ENCODE measurements at regions not wholly inside any gene's neighbourhood (a gene's known extent, or its start where the extent isn't known, plus 50 kb on each side); places are given as distances from the start of the nearest gene placed in this dataset.

DNA sequence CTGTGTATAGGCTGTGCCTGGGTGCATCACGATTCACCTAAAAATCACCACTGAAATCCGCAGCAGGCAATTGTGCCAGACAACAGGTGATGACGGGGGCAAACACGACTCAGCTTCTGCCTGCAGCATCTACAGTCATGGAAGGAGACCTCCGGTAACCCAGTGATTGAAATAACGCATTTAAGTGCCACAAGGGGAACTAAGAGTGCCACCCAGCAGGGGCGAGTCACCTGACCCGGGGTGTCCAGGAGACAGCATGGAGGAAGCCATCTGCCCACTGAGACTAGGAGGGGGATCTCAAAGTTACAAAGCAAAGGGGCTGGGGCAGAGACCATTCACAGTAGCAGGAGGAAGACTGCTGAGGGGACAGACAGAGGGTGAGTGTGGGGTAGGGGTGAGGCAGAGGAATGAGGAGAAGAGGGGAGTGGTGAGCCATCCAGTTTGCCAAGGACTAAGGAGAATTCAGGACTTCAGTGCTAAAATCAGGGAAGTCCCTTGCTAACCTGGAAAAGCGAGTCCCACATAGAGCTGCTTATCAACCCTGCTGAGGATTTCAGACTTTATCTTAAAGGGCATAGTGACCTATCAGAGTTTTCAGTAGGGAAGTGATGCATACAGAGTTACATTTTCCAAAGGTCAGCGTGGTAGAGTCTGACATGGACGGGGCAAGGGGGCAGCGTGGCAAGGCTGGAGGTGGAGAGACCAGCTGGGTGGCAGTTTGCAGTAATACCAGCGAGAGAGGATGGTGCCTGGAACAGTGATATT lies 256.7 kb upstream of the HES1 start:
- DNase-seq, result no peak

DNA sequence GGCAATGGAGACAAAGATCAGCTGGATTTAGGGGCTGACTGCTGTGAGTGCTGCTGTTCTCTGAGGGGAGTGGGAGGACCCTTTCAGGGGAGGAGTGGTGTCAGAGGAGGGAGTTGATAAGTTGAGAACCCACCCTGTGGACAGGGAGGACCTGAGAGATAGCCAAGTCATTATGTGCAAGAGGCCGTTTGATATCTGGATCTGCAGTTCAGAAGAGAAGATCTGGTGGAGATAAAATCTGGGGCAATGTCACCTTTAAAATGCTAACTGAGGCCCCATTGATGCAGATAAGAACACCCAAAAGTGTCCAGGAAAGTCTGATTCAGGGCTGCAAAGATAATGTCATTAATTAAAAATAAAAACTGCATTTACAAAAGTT lies 256.1 kb upstream of the HES1 start:
- no peak for DNase-seq

DNA sequence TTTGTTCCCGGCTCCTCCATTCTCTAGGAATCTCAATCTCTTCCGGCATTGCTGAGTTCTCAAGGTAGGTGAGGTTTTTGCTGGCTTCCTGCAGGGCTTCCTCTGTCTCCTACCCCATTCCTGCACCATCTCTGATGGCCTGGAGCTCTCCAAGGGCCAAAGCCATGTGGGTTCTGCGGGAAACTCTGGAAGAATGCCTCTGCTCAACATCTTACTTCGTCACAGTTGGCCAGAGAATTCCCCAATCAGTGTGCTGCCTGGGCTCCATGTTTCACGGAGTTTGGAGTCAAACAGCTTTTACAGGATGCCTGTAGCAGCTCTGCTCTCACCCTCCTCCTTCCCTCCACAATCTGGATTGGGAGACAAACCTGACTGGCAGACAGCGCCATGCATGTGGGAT lies 253.9 kb upstream of the HES1 start:
- DNase-seq, result no peak

DNA sequence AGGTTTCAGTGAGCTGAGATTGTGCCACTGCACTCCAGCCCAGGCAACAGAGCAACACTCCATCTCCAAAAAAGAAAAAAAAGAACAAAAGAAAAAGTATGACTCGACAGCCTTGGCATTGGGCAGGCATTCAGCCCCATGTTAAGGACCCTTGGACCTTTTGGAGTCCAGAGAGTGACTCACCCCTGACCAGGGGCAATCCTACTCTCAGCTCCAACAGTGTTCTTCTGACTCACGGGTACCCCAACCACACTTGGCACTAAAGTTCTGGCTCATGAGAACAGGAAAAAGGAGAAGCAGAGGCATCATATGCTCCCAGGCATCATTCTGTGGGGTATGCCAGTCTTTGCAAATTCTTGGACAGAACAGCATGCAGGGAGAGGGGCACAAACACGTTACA lies 252.4 kb upstream of the HES1 start:
- no peak for DNase-seq

DNA sequence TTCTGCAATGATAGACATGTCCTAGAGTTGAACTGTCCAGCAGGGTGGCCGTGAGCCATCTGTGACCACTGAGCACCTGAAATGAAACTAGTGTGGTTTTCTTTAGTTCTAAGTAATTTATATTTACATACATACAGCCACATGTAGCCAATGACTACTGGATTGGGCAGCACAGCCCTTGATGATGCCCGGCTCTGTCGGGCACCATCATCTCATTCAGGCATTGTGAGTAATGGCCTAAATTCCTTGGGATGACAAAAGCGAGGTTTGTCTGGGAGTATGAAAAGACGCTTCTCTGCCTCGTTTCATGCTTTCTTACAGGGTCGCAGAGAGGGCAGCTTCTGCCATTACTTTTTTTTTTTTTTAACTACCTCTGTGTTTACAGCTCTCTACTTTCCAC lies 251.9 kb upstream of the HES1 start:
- DNase-seq, result no peak

DNA sequence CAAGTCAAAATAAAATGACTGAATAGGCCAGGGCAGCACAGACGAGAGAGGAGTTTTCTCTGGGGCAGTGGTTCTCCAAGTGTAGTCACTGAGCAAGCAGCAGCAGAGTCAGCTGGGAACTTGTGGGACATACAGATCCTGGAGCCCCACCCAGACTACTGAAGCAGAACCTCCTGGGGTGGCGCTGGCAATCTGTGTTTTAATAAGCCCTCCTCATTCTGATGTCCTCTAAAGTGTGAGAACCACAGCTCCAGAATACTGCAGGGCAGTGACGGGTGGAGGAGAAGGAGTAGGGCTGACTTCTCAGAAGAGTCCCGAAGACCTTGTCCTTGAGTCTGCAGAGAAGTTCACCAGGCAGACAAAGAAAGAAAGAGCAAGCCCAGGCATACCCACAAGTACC lies 251.3 kb upstream of the HES1 start:
- DNase-seq, result no peak

DNA sequence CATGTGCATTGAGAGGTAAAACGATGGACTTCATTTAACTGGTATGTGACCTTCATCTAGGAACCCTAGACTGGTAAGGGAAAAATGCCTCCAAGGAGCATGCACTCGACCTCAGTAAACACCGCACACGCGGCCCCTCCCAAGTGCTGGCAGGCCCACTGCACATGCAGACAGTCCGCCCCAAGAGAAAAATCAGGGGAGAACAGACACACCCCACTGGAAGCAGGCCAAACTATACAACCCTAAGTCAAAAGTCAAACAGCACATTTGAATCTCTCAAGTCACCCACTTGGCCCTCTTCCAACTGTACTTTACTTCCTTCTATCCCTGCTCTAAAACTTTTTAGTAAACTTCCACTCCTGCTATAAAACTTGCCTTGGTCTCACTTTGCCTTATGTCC lies 250.1 kb upstream of the HES1 start:
- DNase-seq, result no peak

DNA sequence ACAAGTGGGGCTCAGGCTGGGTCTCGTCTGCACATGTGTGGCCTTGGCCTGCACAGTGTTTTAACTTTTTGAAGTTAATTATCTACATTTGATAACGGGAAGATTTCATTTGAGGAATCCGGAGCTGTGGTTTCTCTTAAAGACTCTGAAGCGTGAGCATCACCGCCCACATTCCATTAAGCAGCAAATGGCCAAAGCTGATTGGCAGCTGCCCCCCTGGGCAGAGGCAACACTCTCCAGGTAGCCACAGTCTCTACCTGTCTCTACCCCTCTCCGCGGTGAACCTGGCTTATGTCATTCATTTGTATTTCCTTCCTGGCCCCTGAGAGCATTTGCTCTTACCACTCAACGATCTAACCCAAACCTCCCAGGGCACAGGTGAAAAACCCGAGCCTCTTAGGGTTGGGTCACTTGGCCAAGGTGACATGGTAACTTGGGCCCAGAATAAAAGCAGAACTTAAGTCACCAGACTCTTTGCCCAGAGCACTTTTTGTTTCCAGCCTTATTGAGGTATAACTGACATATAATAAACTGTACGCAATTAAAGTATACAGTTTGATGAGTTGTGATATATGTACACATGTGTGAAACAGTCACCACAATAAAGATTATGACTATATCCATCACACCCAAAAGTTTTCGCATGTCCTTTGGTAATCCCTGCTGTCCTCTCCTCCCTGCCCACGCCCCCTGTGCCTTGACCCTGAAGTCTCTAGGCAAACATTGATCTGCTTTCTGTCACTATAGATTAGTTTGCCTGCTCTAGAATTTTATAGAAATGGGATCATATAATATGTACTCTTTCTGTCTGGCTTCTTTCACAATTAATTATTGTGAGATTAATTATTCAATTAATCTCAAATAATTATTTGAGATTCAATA lies 245.7 kb upstream of the HES1 start:
- no peak for DNase-seq

DNA sequence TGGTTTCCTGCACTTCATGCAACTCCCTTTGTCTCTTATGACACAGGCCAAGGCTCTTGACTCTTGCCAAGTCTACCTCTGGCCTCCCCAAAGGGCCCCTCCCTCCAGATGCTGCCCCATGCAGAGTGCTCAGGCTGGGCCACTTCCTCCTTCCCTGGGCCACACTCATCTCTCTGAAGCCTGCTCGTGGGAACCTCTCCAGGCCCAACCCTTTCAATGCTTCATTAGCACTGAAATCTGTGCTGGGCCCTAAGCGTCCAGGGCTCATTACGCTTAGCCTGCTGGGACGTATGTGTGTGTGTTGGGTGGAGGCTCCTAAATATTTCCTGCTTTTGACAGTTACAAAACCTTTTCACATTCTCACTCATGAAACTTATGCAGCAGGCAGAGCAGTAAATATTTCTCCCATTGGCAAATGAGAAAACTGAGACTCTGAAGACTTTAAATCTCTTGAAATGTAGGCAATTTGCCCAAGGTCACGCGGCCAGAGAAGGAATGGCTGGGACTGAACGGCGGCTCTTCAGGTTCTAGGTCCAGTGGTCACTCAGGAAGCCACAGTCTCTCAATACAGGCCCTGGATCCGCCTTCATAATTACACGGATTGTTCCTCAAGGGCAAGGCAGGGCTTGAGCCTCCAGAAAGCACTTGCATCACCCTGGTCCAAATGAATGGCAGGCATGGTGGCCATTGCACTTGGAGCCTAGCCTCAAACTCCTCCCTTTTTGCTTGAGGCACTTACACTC lies 241.7 kb upstream of the HES1 start:
- DNase-seq, result peak in 1 of 2 donors; percentile 34

DNA sequence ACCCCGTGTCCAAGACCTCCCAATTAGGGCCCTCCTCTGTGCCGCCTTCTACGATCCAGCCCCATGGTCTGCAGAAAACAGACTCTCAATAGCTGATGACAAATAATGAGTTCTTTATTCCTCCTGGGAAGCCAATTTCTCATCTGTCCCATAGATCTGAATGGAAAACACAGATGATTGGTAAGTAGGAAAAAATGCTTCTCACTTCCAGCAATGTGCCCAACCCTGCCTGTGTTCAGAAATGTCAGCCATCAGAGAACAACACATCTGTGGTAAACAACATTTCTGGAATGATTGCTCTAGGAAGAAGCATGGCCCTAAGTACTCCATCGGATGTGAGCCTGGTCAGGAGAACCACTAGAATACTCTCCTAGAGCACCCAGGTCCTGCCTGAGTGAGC lies 240.5 kb upstream of the HES1 start:
- no peak for DNase-seq

DNA sequence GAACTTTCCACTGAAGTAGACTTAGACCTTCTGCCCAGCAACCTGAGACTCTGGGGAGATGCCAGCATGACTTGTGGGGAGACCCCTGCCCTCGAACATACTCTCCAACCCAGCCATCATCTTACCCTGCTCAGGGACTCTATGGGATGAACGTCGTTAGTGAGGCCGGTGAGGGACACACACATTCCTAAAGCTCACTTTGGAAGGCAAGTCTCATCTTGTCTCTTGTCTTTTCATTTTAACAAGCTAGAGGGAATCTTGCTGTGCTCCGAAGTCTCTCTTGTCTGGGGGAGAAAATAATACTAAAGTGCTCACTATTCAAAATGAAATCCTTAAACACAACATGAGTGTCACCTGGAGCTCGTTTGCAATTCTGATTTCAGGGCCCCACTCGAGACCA lies 239.5 kb upstream of the HES1 start:
- no peak for DNase-seq

DNA sequence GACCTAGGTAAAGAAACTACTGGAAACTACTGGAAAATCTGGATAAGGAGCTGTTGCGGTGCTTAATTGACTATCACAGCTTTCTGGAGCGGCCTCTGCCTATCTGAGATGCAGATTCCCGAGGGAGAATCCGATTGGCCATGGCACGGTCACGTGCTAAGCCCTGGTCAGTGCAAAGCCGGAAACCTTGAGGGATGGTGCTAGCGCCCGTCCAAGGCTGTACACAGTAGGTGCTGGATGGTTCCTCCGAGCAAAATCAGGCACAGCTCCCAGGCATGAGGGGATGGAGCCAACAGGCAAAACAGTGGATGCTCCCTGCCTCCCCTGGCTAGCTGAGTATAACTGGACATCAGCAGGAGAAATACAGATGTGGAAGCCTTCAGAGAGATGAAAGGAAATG lies 238.7 kb upstream of the HES1 start:
- no peak for DNase-seq

DNA sequence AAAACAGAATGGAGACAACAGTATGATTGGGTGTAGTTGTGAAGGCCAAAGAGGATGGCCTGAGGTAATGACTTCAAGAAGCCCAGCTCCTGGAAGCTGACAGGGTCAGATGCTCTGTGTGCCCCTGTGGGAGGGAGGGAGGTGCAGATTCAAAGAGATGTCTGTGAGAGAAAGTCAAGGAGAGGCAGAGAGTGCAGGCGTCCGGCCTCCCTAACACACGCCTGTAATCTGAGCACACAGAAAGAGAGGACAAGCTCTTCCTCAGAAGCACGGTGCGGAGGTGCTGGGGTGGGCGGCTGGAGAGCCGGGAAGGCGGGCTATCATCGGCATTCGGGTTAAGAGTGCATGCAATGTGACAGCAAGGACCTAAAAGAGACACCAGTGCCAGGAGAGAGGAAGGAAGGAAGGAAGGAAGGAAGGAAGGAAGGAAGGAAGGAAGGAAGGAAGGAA lies 238.2 kb upstream of the HES1 start:
- DNase-seq, result no peak

DNA sequence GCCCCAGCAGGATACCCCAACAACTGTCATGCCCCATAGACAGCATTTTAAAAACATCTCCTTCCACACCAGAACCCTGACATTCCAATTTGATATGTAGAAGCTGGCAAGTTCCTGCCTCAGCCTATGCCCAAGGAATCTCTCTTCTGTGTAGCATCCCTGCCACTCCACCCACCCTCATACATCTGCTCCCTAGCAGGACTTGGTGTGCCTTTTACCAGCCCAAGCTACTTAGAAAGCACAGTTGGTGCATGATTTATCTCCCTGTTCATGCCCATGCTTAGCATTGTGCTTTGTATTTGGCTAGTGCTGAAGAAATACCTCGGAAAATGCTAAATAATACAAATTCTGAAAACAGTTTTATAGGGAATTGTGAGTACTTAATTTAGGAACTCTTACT lies 236.9 kb upstream of the HES1 start:
- DNase-seq, result no peak

DNA sequence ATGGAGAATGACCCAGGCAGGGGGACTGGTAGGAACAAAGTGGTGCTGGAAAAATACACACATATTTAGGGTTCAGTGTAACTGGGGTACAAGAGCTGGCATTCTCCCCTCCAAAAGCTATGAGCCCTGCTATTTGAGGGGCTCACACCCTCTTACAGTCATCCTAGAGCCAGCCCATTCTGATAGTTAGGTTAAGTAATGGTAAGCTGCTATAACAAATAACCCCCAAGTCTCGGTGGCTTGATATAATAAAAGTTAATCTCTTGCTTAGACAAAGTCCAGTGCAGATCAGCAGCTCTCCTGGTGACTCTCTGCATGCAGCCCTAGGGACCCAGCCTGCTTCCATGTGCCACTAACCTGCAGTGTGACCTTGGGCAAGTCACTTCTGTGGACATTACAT lies 234.9 kb upstream of the HES1 start:
- DNase-seq, result no peak

DNA sequence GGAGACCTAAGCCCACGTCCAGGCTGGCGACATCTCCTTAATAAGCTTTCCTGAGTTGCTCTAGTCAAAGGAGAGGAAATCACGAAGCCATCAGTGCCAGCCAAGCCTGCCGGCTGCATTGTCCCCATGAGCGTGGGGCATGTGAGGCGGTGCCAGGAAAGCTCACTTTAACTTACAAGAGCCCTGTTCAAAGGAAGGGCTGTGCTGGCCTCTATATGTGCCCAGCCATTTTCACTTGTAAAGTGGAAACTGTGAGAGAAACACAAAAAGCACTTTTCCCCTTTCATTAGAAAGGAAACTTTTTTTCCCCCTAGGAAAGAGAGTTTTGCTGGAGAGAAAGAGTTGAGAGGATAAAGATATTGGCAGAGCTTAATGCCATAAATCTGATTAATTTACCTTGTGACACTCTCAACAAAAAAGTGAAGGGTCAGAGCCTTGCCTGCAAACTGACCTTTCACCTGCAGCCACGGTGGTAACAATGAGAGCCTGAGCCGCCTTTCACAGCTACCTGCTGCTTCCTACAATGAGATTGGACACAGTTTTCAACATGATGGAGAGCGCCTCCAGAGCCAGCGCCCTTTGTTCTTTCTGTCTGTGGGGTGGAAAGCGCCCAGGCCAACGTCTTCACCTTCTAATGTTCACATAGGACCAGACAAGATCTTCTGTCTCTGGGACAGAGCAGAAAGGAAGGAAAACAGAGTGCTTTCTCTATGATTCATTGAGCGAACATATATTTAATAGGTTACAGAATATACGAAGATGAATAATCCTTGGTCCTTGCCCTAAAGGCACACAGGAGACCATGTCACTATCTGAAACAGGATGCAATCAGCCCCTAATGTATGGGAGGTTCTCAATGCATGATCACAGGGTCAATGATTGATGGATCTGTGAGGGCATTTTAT lies 233.1 kb upstream of the HES1 start:
- DNase-seq, result no peak

DNA sequence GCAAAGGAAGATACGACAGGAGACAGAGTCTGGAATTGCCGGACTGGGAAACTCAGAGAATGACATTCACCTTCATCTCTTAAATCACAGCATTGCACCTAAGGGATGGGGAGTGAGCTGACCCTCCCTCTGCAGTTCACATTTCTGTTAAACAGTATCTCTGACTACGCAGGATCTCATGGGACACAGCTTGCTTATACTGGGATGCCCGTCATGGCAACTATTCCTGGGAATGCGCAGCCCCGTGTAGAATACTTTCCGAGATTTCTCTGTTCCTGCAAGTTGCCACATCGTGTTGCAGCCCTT lies 232.5 kb upstream of the HES1 start:
- DNase-seq, result no peak

DNA sequence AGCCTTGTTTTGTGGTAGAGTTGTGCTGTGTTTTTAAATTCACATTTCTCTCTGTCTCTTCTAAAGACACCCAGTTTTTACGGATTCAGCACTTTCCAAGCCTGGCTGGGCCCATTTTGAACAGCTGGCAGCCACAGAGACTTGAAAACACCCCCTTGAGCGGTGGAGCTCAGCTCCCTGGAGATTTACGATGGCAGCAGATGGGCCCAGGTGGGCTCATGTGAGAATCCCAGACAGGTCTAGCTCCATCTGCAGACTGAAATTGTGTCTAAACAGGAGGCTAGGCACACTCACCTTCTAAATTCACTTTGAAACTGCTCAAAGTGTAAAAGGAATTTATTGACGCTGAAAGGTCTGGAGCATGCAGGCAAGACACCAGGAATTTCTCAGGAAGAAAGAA lies 232.0 kb upstream of the HES1 start:
- no peak for DNase-seq

DNA sequence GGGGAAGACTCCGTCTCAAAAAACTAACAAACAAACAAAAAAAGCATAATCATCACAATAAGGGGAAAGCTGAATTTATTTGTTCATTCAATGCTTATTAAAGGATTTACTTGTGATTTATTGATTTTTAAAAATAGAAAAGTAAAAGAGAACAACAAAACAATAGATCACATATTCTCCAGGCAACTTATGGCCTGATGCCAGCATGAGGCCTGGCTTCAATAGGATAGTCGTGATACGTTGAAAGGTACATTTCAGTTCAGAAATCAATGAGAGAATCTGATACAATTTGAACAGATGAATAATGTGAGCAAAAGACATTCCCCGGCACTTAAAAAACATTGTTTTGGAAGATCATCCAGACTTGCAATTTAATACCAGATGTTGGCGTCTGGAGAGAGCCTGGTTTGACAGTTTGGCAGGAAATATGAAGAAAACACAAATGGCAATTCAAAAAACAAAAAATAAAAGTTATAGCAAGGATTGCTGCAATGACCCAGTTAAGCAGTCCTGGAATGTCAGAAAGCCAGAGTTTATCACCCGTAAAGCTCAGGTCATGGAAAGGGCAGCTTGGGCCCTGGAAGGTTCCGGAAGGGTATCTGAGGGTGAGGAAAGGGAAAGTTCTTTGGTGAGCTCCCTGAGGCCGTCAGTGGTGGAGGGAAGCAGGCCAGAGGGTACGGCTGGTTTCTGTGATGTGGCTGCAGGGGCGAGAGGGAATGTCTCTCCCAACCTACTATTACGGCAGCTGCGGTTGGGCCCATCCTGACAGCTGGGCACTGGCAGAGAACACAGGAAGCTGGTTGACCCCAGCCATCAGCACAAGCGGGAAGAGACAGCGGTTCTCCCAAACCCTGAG lies 230.2 kb upstream of the HES1 start:
- DNase-seq, result no peak

DNA sequence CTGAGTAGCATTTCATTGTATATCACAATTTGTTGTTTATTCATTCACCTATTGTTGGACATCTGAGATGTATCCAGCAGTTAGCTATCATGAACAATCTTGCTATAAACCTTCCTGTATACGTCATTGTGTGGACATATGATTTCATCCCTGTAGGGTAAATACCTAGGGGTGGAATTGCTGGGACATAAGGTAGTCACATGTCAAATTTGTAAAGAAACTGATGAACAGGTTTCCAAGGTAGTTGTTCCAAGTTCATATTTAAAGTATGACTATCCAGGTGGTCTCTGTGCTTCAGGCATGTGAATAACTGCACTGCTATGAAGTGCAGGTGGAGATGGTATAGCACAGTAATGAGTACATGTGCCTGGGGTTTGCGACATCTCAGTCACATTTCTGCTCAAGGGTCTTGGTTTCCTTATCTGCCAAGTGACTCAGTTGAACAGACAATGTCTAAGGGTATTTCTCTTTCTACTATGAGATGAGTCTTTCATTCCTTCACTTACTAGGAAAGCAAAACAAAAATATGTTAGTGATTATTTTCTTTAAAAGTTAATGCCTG lies 229.0 kb upstream of the HES1 start:
- no peak for DNase-seq

DNA sequence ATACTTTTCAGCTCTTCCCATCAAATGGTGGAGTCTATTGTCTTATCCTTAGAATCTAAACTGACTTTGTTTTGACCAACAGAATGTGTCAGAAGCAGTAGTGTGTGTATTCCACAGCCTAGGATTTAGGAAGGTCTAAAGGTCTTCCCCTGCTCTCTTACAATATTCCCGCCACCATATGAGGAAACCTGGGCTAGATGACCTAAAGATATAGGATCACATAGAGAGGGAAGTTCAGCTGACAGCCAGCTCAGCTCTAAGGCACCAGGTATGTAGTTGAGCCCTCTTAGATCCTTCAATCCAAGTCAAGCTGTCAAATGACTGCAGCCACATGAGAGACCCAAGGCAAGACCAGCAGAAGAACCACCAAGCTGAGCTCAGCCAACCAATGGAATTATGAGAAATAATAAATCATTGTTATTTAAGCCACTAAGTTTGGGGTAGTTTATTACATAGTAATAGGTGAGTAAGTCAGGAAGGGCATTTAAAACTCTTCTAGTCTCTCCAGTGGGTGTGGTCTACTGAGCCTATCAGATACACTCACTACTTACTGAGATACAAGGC lies 227.7 kb upstream of the HES1 start:
- DNase-seq, result no peak

Data from CD4-positive, alpha-beta T cell treated with Interleukin-1 beta for 1 hour (primary cell).